ENCODE measurements at regions not wholly inside any gene's neighbourhood (a gene's known extent, or its start where the extent isn't known, plus 50 kb on each side); places are given as distances from the start of the nearest gene placed in this dataset.

DNA sequence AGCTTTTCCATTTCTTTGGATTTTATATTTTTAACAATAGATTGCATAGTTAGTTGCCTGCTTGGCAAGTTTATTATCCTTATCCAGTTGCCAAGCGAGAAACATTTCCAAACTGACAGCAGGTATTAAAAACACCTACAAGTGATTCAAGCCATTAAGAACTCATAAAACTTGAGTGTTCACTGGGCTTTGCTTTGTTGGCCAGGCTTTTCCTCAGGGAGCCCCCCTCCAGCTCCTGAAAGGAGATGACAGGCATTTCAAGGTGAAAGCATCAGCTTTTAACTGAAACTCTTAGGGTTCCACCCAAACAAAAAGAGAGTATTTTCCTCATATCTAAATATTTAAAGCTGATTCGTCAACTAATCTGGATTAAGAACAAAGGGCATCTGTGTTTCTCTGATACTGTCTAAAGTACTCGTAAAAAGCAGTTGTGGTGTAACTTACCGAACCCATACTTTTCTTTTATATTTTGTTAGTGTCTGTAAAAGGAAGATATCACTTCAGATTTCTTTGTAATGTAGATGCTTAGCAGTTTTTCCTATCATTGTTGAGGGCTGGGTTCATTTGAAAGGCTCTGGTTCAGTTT is 363.4 kb downstream of the OTOL1 start (continued):
- TF ChIP-seq ZNF350 (tag by site-specific recombination; IDR thresholded peaks at IDR 0.05), result no peak
- TF ChIP-seq ZNF521 (tag by site-specific recombination; IDR thresholded peaks at IDR 0.05), result no peak
- no peak for TF ChIP-seq ZBTB21 (tag by site-specific recombination; IDR thresholded peaks at IDR 0.05)
- TF ChIP-seq SP3 (tag by site-specific recombination; IDR thresholded peaks at IDR 0.05), result no peak
- TF ChIP-seq ZFP41 (tag by site-specific recombination; IDR thresholded peaks at IDR 0.05; ENCODE audit: borderline replicate concordance), result no peak
- TF ChIP-seq ZNF561 (tag by site-specific recombination; IDR thresholded peaks at IDR 0.05; ENCODE audit: borderline replicate concordance), result no peak
- TF ChIP-seq ZNF112 (tag by site-specific recombination; IDR thresholded peaks at IDR 0.05), result no peak
- no peak for TF ChIP-seq SP7 (tag by site-specific recombination; IDR thresholded peaks at IDR 0.05)
- no peak for TF ChIP-seq ZNF16 (tag by site-specific recombination; IDR thresholded peaks at IDR 0.05; ENCODE audit: low read depth)
- no peak for TF ChIP-seq KLF7 (tag by site-specific recombination; IDR thresholded peaks at IDR 0.05; ENCODE audit: borderline replicate concordance)

DNA sequence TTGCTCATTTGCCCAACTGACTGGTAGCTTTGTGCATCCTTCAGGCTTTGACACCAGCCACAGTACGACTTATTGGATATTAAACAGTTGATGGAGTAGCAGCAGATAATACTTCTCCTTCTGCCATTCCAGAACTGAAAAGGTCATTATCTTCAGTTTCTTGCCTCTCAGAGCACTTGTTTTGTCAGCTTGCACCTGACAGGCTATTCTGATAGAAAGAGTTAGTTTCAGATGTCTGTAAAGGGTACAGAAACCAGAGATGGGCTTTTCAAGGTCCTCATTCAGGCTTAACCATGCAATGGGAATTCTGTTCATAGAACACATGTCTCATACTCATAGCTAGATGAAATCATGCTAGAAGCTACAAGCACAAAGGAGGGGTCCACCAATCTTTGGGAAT is 367.2 kb downstream of the OTOL1 start:
- ChIA-PET POLR2A (no interaction called here), CTCF (interaction anchor here (1.4 kb wide), 1 partner anchor 10 kb away, joined by 9 read pairs; no protein-coding TSS in a partner anchor)
- Histone ChIP-seq H3K4me3 (ENCODE audit: low read depth, low read length) (no peak overlapping the region), H3K4me1 (ENCODE audit: control insufficient read depth, insufficient read depth, low read length) (no peaks in the 10 kb centered on the region), H3K9me3 (ENCODE audit: control insufficient read depth, insufficient read depth, low read depth, low read length) (no peaks in the 10 kb centered on the region), H3K36me3 (ENCODE audit: control insufficient read depth in 2 of 2, insufficient read depth in 1 of 2, low read length in 2 of 2) (no peaks in the 10 kb centered on the region), H3K27ac (ENCODE audit: extremely low read depth, low read depth, low read length) (no peak overlapping the region)
- TF ChIP-seq ZNF184 (tag by site-specific recombination; IDR thresholded peaks at IDR 0.05) (no peak), ZNF112 (tag by site-specific recombination; IDR thresholded peaks at IDR 0.05) (no peak), ZNF140 (tag by site-specific recombination; IDR thresholded peaks at IDR 0.05) (no peak), TCF7L2 (IDR thresholded peaks at IDR 0.05; ENCODE audit: borderline replicate concordance, low read depth, low read length) (no peak), ZNF133 (tag by site-specific recombination; IDR thresholded peaks at IDR 0.05) (no peak), ZNF350 (tag by site-specific recombination; IDR thresholded peaks at IDR 0.05) (no peak), ZBTB21 (tag by site-specific recombination; IDR thresholded peaks at IDR 0.05) (no peak), YY1 (tag by site-specific recombination; IDR thresholded peaks at IDR 0.05) (no peak), ZNF174 (tag by site-specific recombination; IDR thresholded peaks at IDR 0.05) (no peak), ZNF202 (tag by site-specific recombination; IDR thresholded peaks at IDR 0.05; ENCODE audit: borderline replicate concordance) (no peak)

DNA sequence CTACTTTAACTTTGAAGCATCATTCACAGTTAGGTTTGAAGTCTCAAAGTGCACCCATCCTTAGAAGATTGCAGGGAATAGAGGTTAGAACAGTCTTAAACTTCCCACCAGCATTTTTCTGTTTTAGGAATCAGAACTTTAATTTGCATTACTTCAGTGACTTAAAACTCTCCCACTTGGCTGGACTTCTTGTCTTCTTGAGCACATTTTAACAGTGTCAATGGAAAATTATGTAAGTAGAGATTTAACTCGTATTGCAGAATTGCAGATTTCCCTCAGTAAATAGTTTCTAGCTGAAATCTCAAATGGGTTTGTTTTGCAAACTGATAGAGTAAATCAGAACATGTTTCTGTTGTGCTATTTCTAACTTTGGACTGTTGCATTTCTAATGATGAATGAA is 369.6 kb downstream of the OTOL1 start:
- Histone ChIP-seq H3K36me3 (ENCODE audit: control insufficient read depth in 2 of 2, insufficient read depth in 1 of 2, low read length in 2 of 2) (no peaks in the 10 kb centered on the region), H3K9me3 (ENCODE audit: control insufficient read depth, insufficient read depth, low read depth, low read length) (no peaks in the 10 kb centered on the region), H3K4me3 (ENCODE audit: low read depth, low read length) (no peak overlapping the region), H3K4me1 (ENCODE audit: control insufficient read depth, insufficient read depth, low read length) (no peaks in the 10 kb centered on the region), H3K27ac (ENCODE audit: extremely low read depth, low read depth, low read length) (no peak overlapping the region)
- CTCF ChIA-PET, result no interaction called here
- TF ChIP-seq ZNF660 (tag by site-specific recombination; IDR thresholded peaks at IDR 0.05), result no peak
- TF ChIP-seq ZNF132 (tag by site-specific recombination; IDR thresholded peaks at IDR 0.05; ENCODE audit: borderline replicate concordance), result no peak
- TF ChIP-seq ZNF223 (tag by site-specific recombination; IDR thresholded peaks at IDR 0.05), result no peak
- no peak for TF ChIP-seq SP7 (tag by site-specific recombination; IDR thresholded peaks at IDR 0.05)
- TF ChIP-seq ZNF274 (IDR thresholded peaks at IDR 0.05; ENCODE audit: low read length), result no peak
- no peak for TF ChIP-seq ZNF274 (tag by site-specific recombination; IDR thresholded peaks at IDR 0.05; ENCODE audit: borderline replicate concordance)
- no peak for TF ChIP-seq ZNF341 (tag by site-specific recombination; IDR thresholded peaks at IDR 0.05; ENCODE audit: low read depth)
- no peak for TF ChIP-seq OVOL3 (tag by site-specific recombination; IDR thresholded peaks at IDR 0.05)
- POLR2A ChIA-PET, result no interaction called here
